ENCODE measurements at regions not wholly inside any gene's neighbourhood (a gene's known extent, or its start where the extent isn't known, plus 50 kb on each side); places are given as distances from the start of the nearest gene placed in this dataset.

- Histone ChIP-seq H3K27me3 (ENCODE audit: insufficient read depth, insufficient read length) (no peaks in the 10 kb centered on the region), H3K9me3 (ENCODE audit: insufficient read depth, low read length) (no peaks in the 10 kb centered on the region), H3K36me3 (ENCODE audit: insufficient read depth, insufficient read length, low read length) (no peaks in the 10 kb centered on the region), H3K4me3 (ENCODE audit: insufficient read length, low read depth) (no peak overlapping the region), H3K4me1 (ENCODE audit: insufficient read depth, insufficient read length) (no peaks in the 10 kb centered on the region), H3K9ac (ENCODE audit: insufficient read length, low read depth) (no peak overlapping the region)
- DNase-seq (ENCODE audit: low read depth, low spot score), result no peak
- no peak for TF ChIP-seq SUZ12 (IDR thresholded peaks at IDR 0.05; ENCODE audit: extremely low read depth, insufficient read depth, insufficient read length)
- TF ChIP-seq YY1 (IDR thresholded peaks at IDR 0.05; ENCODE audit: insufficient read depth, insufficient read length), result no peak
- no peak for TF ChIP-seq ZNF274 (IDR thresholded peaks at IDR 0.05; ENCODE audit: low read depth, low read length)
These were observed 612.7 kb downstream of the TLR4 start for GRCh38 chr9:118316831-118317343.

GRCh38 chr9:118318770-118319431, 614.7 kb downstream of the TLR4 start:
- no peak for DNase-seq (ENCODE audit: low read depth, low spot score)
- Histone ChIP-seq H3K9ac (ENCODE audit: insufficient read length, low read depth) (no peak overlapping the region), H3K36me3 (ENCODE audit: insufficient read depth, insufficient read length, low read length) (no peaks in the 10 kb centered on the region), H3K4me3 (ENCODE audit: insufficient read length, low read depth) (no peak overlapping the region), H3K4me1 (ENCODE audit: insufficient read depth, insufficient read length) (no peaks in the 10 kb centered on the region), H3K9me3 (ENCODE audit: insufficient read depth, low read length) (no peaks in the 10 kb centered on the region), H3K27me3 (ENCODE audit: insufficient read depth, insufficient read length) (no peaks in the 10 kb centered on the region)
- TF ChIP-seq YY1 (IDR thresholded peaks at IDR 0.05; ENCODE audit: insufficient read depth, insufficient read length) (no peak), ZNF274 (IDR thresholded peaks at IDR 0.05; ENCODE audit: low read depth, low read length) (no peak)

GRCh38 chr9:118321788-118322187, 617.6 kb downstream of the TLR4 start:
- Histone ChIP-seq H3K4me3 (ENCODE audit: insufficient read length, low read depth) (no peak overlapping the region), H3K4me1 (ENCODE audit: insufficient read depth, insufficient read length) (no peaks in the 10 kb centered on the region), H3K27me3 (ENCODE audit: insufficient read depth, insufficient read length) (no peaks in the 10 kb centered on the region), H3K9me3 (ENCODE audit: insufficient read depth, low read length) (no peaks in the 10 kb centered on the region), H3K36me3 (ENCODE audit: insufficient read depth, insufficient read length, low read length) (no peaks in the 10 kb centered on the region), H3K9ac (ENCODE audit: insufficient read length, low read depth) (no peak overlapping the region)
- TF ChIP-seq ZNF274 (IDR thresholded peaks at IDR 0.05; ENCODE audit: low read depth, low read length) (no peak), YY1 (IDR thresholded peaks at IDR 0.05; ENCODE audit: insufficient read depth, insufficient read length) (no peak), SUZ12 (IDR thresholded peaks at IDR 0.05; ENCODE audit: extremely low read depth, insufficient read depth, insufficient read length) (no peak)
- no peak for DNase-seq (ENCODE audit: low read depth, low spot score)

- Histone ChIP-seq H3K4me3 (ENCODE audit: insufficient read length, low read depth) (no peak overlapping the region), H3K9me3 (ENCODE audit: insufficient read depth, low read length) (no peaks in the 10 kb centered on the region), H3K9ac (ENCODE audit: insufficient read length, low read depth) (no peak overlapping the region), H3K4me1 (ENCODE audit: insufficient read depth, insufficient read length) (no peaks in the 10 kb centered on the region), H3K36me3 (ENCODE audit: insufficient read depth, insufficient read length, low read length) (no peaks in the 10 kb centered on the region), H3K27me3 (ENCODE audit: insufficient read depth, insufficient read length) (no peaks in the 10 kb centered on the region)
- TF ChIP-seq SUZ12 (IDR thresholded peaks at IDR 0.05; ENCODE audit: extremely low read depth, insufficient read depth, insufficient read length), result no peak
- TF ChIP-seq YY1 (IDR thresholded peaks at IDR 0.05; ENCODE audit: insufficient read depth, insufficient read length), result no peak
- TF ChIP-seq ZNF274 (IDR thresholded peaks at IDR 0.05; ENCODE audit: low read depth, low read length), result no peak
- no peak for DNase-seq (ENCODE audit: low read depth, low spot score)
These were observed 620.5 kb downstream of the TLR4 start for GRCh38 chr9:118324706-118325105.

GRCh38 chr9:118325757-118326156, 621.6 kb downstream of the TLR4 start:
- Histone ChIP-seq H3K27me3 (ENCODE audit: insufficient read depth, insufficient read length) (no peaks in the 10 kb centered on the region), H3K4me3 (ENCODE audit: insufficient read length, low read depth) (no peak overlapping the region), H3K36me3 (ENCODE audit: insufficient read depth, insufficient read length, low read length) (no peaks in the 10 kb centered on the region), H3K4me1 (ENCODE audit: insufficient read depth, insufficient read length) (no peaks in the 10 kb centered on the region), H3K9ac (ENCODE audit: insufficient read length, low read depth) (no peak overlapping the region), H3K9me3 (ENCODE audit: insufficient read depth, low read length) (peaks cover 3% of the 10 kb centered on the region; the same call in 1 of the 2 replicates)
- no peak for TF ChIP-seq YY1 (IDR thresholded peaks at IDR 0.05; ENCODE audit: insufficient read depth, insufficient read length)
- no peak for TF ChIP-seq SUZ12 (IDR thresholded peaks at IDR 0.05; ENCODE audit: extremely low read depth, insufficient read depth, insufficient read length)
- TF ChIP-seq ZNF274 (IDR thresholded peaks at IDR 0.05; ENCODE audit: low read depth, low read length), result no peak
- DNase-seq (ENCODE audit: low read depth, low spot score), result no peak

GRCh38 chr9:118326326-118326725, 622.1 kb downstream of the TLR4 start:
- Histone ChIP-seq H3K27me3 (ENCODE audit: insufficient read depth, insufficient read length) (no peaks in the 10 kb centered on the region), H3K4me1 (ENCODE audit: insufficient read depth, insufficient read length) (no peaks in the 10 kb centered on the region), H3K4me3 (ENCODE audit: insufficient read length, low read depth) (no peak overlapping the region), H3K9ac (ENCODE audit: insufficient read length, low read depth) (no peak overlapping the region), H3K9me3 (ENCODE audit: insufficient read depth, low read length) (peaks cover 3% of the 10 kb centered on the region; the same call in 1 of the 2 replicates), H3K36me3 (ENCODE audit: insufficient read depth, insufficient read length, low read length) (no peaks in the 10 kb centered on the region)
- TF ChIP-seq YY1 (IDR thresholded peaks at IDR 0.05; ENCODE audit: insufficient read depth, insufficient read length), result no peak
- TF ChIP-seq SUZ12 (IDR thresholded peaks at IDR 0.05; ENCODE audit: extremely low read depth, insufficient read depth, insufficient read length), result no peak
- no peak for TF ChIP-seq ZNF274 (IDR thresholded peaks at IDR 0.05; ENCODE audit: low read depth, low read length)
- DNase-seq (ENCODE audit: low read depth, low spot score), result no peak

- Histone ChIP-seq H3K36me3 (ENCODE audit: insufficient read depth, insufficient read length, low read length) (no peaks in the 10 kb centered on the region), H3K4me1 (ENCODE audit: insufficient read depth, insufficient read length) (no peaks in the 10 kb centered on the region), H3K4me3 (ENCODE audit: insufficient read length, low read depth) (no peak overlapping the region), H3K27me3 (ENCODE audit: insufficient read depth, insufficient read length) (no peaks in the 10 kb centered on the region), H3K9me3 (ENCODE audit: insufficient read depth, low read length) (peaks cover 3% of the 10 kb centered on the region; the same call in 1 of the 2 replicates), H3K9ac (ENCODE audit: insufficient read length, low read depth) (no peak overlapping the region)
- DNase-seq (ENCODE audit: low read depth, low spot score), result no peak
- TF ChIP-seq YY1 (IDR thresholded peaks at IDR 0.05; ENCODE audit: insufficient read depth, insufficient read length) (no peak), SUZ12 (IDR thresholded peaks at IDR 0.05; ENCODE audit: extremely low read depth, insufficient read depth, insufficient read length) (no peak), ZNF274 (IDR thresholded peaks at IDR 0.05; ENCODE audit: low read depth, low read length) (no peak)
These were observed 626.2 kb downstream of the TLR4 start for GRCh38 chr9:118330191-118330986.
